Ascending aorta (tissue), 2 donors: ENCODE measurements at regions not wholly inside any gene's neighbourhood (a gene's known extent, or its start where the extent isn't known, plus 50 kb on each side); places are given as distances from the start of the nearest gene placed in this dataset.

Experiments used
- DNase-seq, 2 donors: peaks; one replicate each; pipeline ENCODE4 v3.0.0-alpha.2; 2019; ENCODE audit warnings: low spot score in 2 of 2
- H3K27ac ChIP-seq, 2 donors: fragments of 200-600 bp; sonication (generic); one replicate each; pipeline ENCODE4 v1.5.1; 2016 to 2017; ENCODE audit warnings: mild to moderate bottlenecking in 1 of 2
- H3K27me3 ChIP-seq: fragments of 200-600 bp; sonication (generic); one replicate; pipeline ENCODE4 v1.5.1; 2017
- H3K36me3 ChIP-seq, 2 donors: fragments of 200-600 bp; sonication (generic); one replicate each; pipeline ENCODE4 v1.5.1; 2016
- H3K4me1 ChIP-seq, 2 donors: fragments of 200-600 bp; sonication (generic); one replicate each; pipeline ENCODE4 v1.5.1; 2016 to 2017; ENCODE audit warnings: mild to moderate bottlenecking in 1 of 2
- H3K4me3 ChIP-seq, 2 donors: fragments of 200-600 bp; sonication (generic); one replicate each; pipeline ENCODE4 v1.5.1; 2016 to 2017; ENCODE audit warnings: mild to moderate bottlenecking in 1 of 2
- H3K9me3 ChIP-seq, 2 donors: fragments of 200-600 bp; sonication (generic); one replicate each; pipeline ENCODE4 v1.5.1; 2016
- intact Hi-C: fragments of 100-400 bp; cut with DNase I; formaldehyde crosslinking; loops from one replicate; pipeline ENCODE4 v1.15.1; 2023
- TF ChIP-seq, protein P1 (sequence below), 3 experiments: fragments of 200-600 bp in 2 of 3; fragments of 450-650 bp in 1 of 3; sonication (generic) in 2 of 3; IDR thresholded peaks; one replicate each; pipeline ENCODE4 v1.5.1; 2016 to 2019; ENCODE audit warnings: antibody characterized with exemption in 3 of 3, mild to moderate bottlenecking in 1 of 3, moderate library complexity in 1 of 3

DNA sequence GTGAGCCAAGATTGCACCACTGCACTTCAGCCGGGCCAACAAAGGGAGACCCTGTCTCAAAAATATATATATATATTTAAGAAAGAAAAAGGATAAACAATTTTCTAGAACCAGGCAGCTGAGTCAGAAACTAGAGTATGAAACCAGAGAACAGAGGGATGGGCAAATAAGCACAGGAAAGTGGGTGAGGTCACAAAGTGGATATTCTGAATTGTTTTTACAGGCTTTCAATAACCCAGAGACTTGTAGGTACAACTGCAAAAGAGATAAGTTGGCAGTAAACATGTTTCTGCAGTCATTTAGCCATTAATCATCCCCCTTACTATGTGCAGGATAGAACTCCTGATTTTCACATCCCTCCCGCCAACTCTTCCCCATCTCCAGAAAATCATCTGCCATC is 94.2 kb downstream of the BTG1 start:
- H3K4me1 ChIP-seq: peaks cover 0 to 4% of the 10 kb centered on the region in 2 donors
- intact Hi-C loops: no loop called here
- no peak for DNase-seq
- H3K27ac ChIP-seq: no peak overlapping the region
- TF ChIP-seq, protein P1, sequence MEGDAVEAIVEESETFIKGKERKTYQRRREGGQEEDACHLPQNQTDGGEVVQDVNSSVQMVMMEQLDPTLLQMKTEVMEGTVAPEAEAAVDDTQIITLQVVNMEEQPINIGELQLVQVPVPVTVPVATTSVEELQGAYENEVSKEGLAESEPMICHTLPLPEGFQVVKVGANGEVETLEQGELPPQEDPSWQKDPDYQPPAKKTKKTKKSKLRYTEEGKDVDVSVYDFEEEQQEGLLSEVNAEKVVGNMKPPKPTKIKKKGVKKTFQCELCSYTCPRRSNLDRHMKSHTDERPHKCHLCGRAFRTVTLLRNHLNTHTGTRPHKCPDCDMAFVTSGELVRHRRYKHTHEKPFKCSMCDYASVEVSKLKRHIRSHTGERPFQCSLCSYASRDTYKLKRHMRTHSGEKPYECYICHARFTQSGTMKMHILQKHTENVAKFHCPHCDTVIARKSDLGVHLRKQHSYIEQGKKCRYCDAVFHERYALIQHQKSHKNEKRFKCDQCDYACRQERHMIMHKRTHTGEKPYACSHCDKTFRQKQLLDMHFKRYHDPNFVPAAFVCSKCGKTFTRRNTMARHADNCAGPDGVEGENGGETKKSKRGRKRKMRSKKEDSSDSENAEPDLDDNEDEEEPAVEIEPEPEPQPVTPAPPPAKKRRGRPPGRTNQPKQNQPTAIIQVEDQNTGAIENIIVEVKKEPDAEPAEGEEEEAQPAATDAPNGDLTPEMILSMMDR (IDR thresholded peaks at IDR 0.05): no peak
- no peaks in the 10 kb centered on the region for H3K27me3 ChIP-seq
- H3K4me3 ChIP-seq: no peak overlapping the region
- no peaks in the 10 kb centered on the region for H3K9me3 ChIP-seq
- no peaks in the 10 kb centered on the region for H3K36me3 ChIP-seq

DNA sequence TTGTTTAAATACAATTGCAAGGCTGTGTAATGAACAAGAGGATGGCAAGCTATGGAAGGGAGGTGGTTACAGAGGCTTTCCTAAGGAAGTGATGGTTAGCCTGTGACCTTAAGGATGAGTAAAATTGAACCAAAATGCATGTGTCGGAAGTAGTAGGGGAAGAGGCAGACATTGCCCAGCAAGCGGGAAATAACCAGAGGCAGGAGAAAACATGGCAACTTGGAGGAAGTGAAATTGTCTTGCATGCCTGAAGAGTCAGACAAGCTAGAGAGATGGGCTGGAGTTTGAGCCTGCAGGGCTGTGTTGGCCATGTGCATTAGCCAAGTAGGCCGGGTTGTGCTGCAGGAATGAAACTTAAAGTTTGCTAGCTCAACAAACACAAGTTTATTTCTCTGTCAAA is 96.2 kb downstream of the BTG1 start:
- Histone ChIP-seq H3K36me3 (no peaks in the 10 kb centered on the region), H3K4me3 (no peak overlapping the region), H3K27ac (no peak overlapping the region), H3K4me1 (peaks cover 0 to 4% of the 10 kb centered on the region in 2 donors), H3K9me3 (no peaks in the 10 kb centered on the region), H3K27me3 (no peaks in the 10 kb centered on the region)
- no peak for DNase-seq
- intact Hi-C loops: no loop called here
- TF ChIP-seq, protein P1 (IDR thresholded peaks at IDR 0.05): no peak

DNA sequence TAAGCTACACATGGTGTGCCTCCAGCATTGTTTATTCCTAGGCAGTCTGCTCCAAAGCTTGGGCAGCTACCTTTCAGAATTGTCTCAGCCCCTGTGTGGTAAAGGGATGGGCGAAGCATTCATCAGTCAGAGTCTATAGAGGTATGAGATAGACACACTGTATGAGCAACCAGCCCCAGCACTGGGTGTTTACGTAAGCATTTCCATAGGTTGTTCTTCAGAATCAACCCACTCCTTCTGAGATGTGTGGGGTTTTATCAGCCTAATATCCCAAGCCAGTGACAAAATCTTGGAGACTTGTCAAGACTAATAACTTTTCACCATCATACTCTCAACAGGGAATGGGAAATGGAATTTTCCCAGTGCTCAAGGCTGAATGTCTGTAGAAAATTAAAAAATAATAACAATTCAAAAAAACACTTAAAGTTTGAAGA is 98.2 kb downstream of the BTG1 start:
- TF ChIP-seq, protein P1 (IDR thresholded peaks at IDR 0.05): no peak
- H3K4me3 ChIP-seq: no peak overlapping the region
- intact Hi-C loops: no loop called here
- H3K27me3 ChIP-seq: no peaks in the 10 kb centered on the region
- no peak for DNase-seq
- no peak overlapping the region for H3K27ac ChIP-seq
- H3K9me3 ChIP-seq: no peaks in the 10 kb centered on the region
- no peaks in the 10 kb centered on the region for H3K36me3 ChIP-seq
- peaks cover 0 to 4% of the 10 kb centered on the region in 2 donors for H3K4me1 ChIP-seq

DNA sequence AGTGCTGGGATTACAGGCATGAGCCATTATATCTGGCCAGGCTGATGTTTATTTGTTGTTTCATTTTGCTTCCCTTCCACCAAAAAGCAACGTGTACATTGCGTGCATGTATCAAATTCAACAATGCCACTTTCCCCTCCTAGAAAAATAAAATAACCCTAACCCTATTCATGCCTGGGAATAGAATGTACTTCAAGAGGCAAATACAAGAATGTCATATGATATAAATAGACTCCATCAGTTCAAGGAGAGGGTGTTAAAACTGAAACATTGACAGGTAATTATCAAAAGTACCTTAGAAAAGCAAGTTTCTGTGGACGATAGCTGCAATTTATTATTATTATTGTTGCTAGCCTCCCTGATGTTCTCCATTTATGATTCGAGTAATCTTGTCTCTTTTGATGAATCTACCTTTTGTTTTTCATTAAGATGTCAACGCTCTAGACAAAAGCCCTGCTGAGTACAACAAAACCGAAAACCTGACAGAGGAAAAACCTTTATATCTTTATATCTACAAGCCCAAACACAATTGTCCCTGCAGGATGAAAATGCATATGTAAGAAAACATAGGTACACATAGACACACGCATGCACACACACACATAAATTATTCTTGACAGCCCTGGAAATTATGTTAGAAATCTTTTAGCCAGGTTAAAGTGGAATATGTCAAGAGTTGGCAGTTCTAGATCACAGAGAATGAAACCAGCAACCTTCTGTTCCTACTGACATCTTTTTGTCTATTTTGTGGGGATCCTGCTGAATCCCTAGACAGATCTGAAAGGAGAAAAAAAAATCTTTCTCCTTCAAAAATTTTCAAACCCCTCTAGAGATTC is 98.9 kb downstream of the BTG1 start:
- DNase-seq: no peak
- TF ChIP-seq, protein P1 (IDR thresholded peaks at IDR 0.05): no peak
- intact Hi-C loops: no loop called here
- no peak overlapping the region for H3K27ac ChIP-seq
- peaks cover 0 to 4% of the 10 kb centered on the region in 2 donors for H3K4me1 ChIP-seq
- H3K27me3 ChIP-seq: no peaks in the 10 kb centered on the region
- H3K9me3 ChIP-seq: no peaks in the 10 kb centered on the region
- H3K36me3 ChIP-seq: no peaks in the 10 kb centered on the region
- no peak overlapping the region for H3K4me3 ChIP-seq

DNA sequence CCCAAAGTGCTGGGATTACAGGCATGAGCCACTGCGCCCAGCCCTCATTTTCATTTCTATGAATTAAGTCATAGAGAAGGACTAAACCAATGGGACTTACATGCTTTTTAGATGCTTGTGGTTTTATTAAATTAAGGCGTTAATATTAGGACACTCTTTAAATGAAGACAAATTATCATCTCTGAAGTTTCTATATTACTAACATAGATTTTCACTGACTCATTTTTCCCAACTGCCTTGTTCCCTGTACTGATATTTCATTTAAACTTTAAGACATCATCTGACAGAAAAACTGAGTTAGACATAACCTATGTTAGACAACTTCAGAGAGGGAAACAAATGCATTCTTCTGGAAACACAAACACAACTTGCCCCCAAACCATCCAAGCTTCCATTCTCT is 99.8 kb downstream of the BTG1 start:
- Histone ChIP-seq H3K9me3 (no peaks in the 10 kb centered on the region), H3K27ac (no peak overlapping the region), H3K27me3 (no peaks in the 10 kb centered on the region), H3K4me3 (no peak overlapping the region), H3K36me3 (no peaks in the 10 kb centered on the region), H3K4me1 (peaks cover 0 to 4% of the 10 kb centered on the region in 2 donors)
- DNase-seq: no peak
- TF ChIP-seq, protein P1 (IDR thresholded peaks at IDR 0.05): no peak
- intact Hi-C loops: no loop called here
